Activated CD4-positive, alpha-beta memory T cell treated with anti-CD3 and anti-CD28 coated beads for 36 hours (primary cell): ENCODE measurements at regions not wholly inside any gene's neighbourhood (a gene's known extent, or its start where the extent isn't known, plus 50 kb on each side); places are given as distances from the start of the nearest gene placed in this dataset.

Experiments used
- CTCF ChIA-PET: fragments of 350-600 bp; sonication (Branson Sonifier 250); formaldehyde crosslinking; loops from one replicate; lab custom pipeline; 2021; ENCODE audit warnings: antibody characterized with exemption, inconsistent platforms; lab: Charles Lee
- POLR2A ChIA-PET: fragments of 350-600 bp; sonication (Branson Sonifier 250); formaldehyde crosslinking; loops from one replicate; lab custom pipeline; 2021; ENCODE audit warnings: antibody characterized with exemption; lab: Charles Lee
- DNase-seq: peaks from one replicate; pipeline ENCODE4 v3.0.0-alpha.2; 2020
- H3K27ac Mint-ChIP-seq: one replicate; pipeline ENCODE4 v1.8.0; 2021; ENCODE audit warnings: mixed read lengths
- H3K27me3 Mint-ChIP-seq: one replicate; pipeline ENCODE4 v1.8.0; 2021; ENCODE audit warnings: mixed read lengths
- H3K36me3 Mint-ChIP-seq: one replicate; pipeline ENCODE4 v1.8.0; 2021; ENCODE audit warnings: mixed read lengths
- H3K4me1 Mint-ChIP-seq: one replicate; pipeline ENCODE4 v1.8.0; 2021; ENCODE audit warnings: low read depth, mixed read lengths
- H3K4me3 Mint-ChIP-seq: one replicate; pipeline ENCODE4 v1.8.0; 2021; ENCODE audit warnings: mild to moderate bottlenecking, mixed read lengths
- H3K9me3 Mint-ChIP-seq: one replicate; pipeline ENCODE4 v1.8.0; 2021; ENCODE audit warnings: mixed read lengths
- intact Hi-C: fragments of 100-400 bp; cut with micrococcal nuclease; formaldehyde crosslinking; loops from one replicate; pipeline ENCODE4 v1.15.1; 2023

GRCh38 chr5:74413403-74414048 is 227.0 kb downstream of the ENC1 start:
- POLR2A ChIA-PET, result no interaction called here
- Mint-ChIP-seq H3K36me3 (no peaks in the 10 kb centered on the region), H3K9me3 (no peaks in the 10 kb centered on the region), H3K27ac (no peak overlapping the region), H3K4me1 (no peaks in the 10 kb centered on the region), H3K27me3 (peaks cover 13% of the 10 kb centered on the region), H3K4me3 (no peak overlapping the region)
- intact Hi-C loops, result no loop called here
- DNase-seq, result no peak
- CTCF ChIA-PET, result no interaction called here

- peaks cover 14% of the 10 kb centered on the region for H3K27me3 Mint-ChIP-seq
- H3K27ac Mint-ChIP-seq, result no peak overlapping the region
- ChIA-PET CTCF (no interaction called here), POLR2A (no interaction called here)
- DNase-seq, result no peak
- H3K4me1 Mint-ChIP-seq, result no peaks in the 10 kb centered on the region
- no peaks in the 10 kb centered on the region for H3K36me3 Mint-ChIP-seq
- intact Hi-C loops, result no loop called here
- H3K9me3 Mint-ChIP-seq, result no peaks in the 10 kb centered on the region
- H3K4me3 Mint-ChIP-seq, result no peak overlapping the region
These were observed 228.5 kb downstream of the ENC1 start for GRCh38 chr5:74412066-74412465.

GRCh38 chr5:74409712-74410111 is 230.8 kb downstream of the ENC1 start:
- H3K4me1 Mint-ChIP-seq, result no peaks in the 10 kb centered on the region
- intact Hi-C loops, result no loop called here
- DNase-seq, result no peak
- no peak overlapping the region for H3K27ac Mint-ChIP-seq
- CTCF ChIA-PET, result no interaction called here
- H3K4me3 Mint-ChIP-seq, result no peak overlapping the region
- H3K9me3 Mint-ChIP-seq, result no peaks in the 10 kb centered on the region
- no peaks in the 10 kb centered on the region for H3K36me3 Mint-ChIP-seq
- POLR2A ChIA-PET, result interaction anchor here (1.1 kb wide), 1 partner anchor 153 kb away, joined by 4 read pairs; no protein-coding TSS in a partner anchor
- peaks cover 12% of the 10 kb centered on the region for H3K27me3 Mint-ChIP-seq

- Mint-ChIP-seq H3K36me3 (no peaks in the 10 kb centered on the region), H3K27ac (no peak overlapping the region), H3K4me3 (no peak overlapping the region), H3K4me1 (no peaks in the 10 kb centered on the region), H3K9me3 (no peaks in the 10 kb centered on the region), H3K27me3 (peaks cover 10% of the 10 kb centered on the region)
- POLR2A ChIA-PET, result interaction anchor here (1.1 kb wide), 1 partner anchor 153 kb away, joined by 4 read pairs; no protein-coding TSS in a partner anchor
- intact Hi-C loops, result no loop called here
- CTCF ChIA-PET, result no interaction called here
- no peak for DNase-seq
These were observed 231.3 kb downstream of the ENC1 start for GRCh38 chr5:74409166-74409706.

- no peak for DNase-seq
- Mint-ChIP-seq H3K4me3 (no peak overlapping the region), H3K9me3 (no peaks in the 10 kb centered on the region), H3K27me3 (peaks cover 11% of the 10 kb centered on the region), H3K36me3 (no peaks in the 10 kb centered on the region), H3K4me1 (no peaks in the 10 kb centered on the region), H3K27ac (no peak overlapping the region)
- ChIA-PET POLR2A (no interaction called here), CTCF (no interaction called here)
- intact Hi-C loops, result no loop called here
These were observed 232.1 kb downstream of the ENC1 start for GRCh38 chr5:74408150-74409043.

- no peak overlapping the region for H3K27ac Mint-ChIP-seq
- ChIA-PET CTCF (interaction anchor here (0.5 kb wide), 1 partner anchor 9 kb away, joined by 3 read pairs; no protein-coding TSS in a partner anchor), POLR2A (no interaction called here)
- H3K9me3 Mint-ChIP-seq, result no peaks in the 10 kb centered on the region
- H3K36me3 Mint-ChIP-seq, result no peaks in the 10 kb centered on the region
- H3K4me1 Mint-ChIP-seq, result no peaks in the 10 kb centered on the region
- intact Hi-C loops, result no loop called here
- DNase-seq, result no peak
- peaks cover 11% of the 10 kb centered on the region for H3K27me3 Mint-ChIP-seq
- no peak overlapping the region for H3K4me3 Mint-ChIP-seq
These were observed 232.8 kb downstream of the ENC1 start for GRCh38 chr5:74407701-74408100.

GRCh38 chr5:74406844-74407243 is 233.7 kb downstream of the ENC1 start:
- Mint-ChIP-seq H3K27me3 (peaks cover 11% of the 10 kb centered on the region), H3K4me3 (no peak overlapping the region), H3K27ac (no peak overlapping the region), H3K36me3 (no peaks in the 10 kb centered on the region), H3K4me1 (no peaks in the 10 kb centered on the region), H3K9me3 (no peaks in the 10 kb centered on the region)
- intact Hi-C loops, result no loop called here
- POLR2A ChIA-PET, result no interaction called here
- no peak for DNase-seq
- CTCF ChIA-PET, result no interaction called here

- intact Hi-C loops, result no loop called here
- H3K9me3 Mint-ChIP-seq, result no peaks in the 10 kb centered on the region
- no peaks in the 10 kb centered on the region for H3K36me3 Mint-ChIP-seq
- H3K4me1 Mint-ChIP-seq, result no peaks in the 10 kb centered on the region
- no peak overlapping the region for H3K4me3 Mint-ChIP-seq
- peaks cover 11% of the 10 kb centered on the region for H3K27me3 Mint-ChIP-seq
- H3K27ac Mint-ChIP-seq, result no peak overlapping the region
- ChIA-PET POLR2A (no interaction called here), CTCF (interaction anchor here (1.1 kb wide), 1 partner anchor 11 kb away, joined by 3 read pairs; no protein-coding TSS in a partner anchor)
- no peak for DNase-seq
These were observed 234.9 kb downstream of the ENC1 start for GRCh38 chr5:74405593-74405992.

- intact Hi-C loops, result no loop called here
- CTCF ChIA-PET, result interaction anchor here (1.1 kb wide), 1 partner anchor 11 kb away, joined by 3 read pairs; no protein-coding TSS in a partner anchor
- Mint-ChIP-seq H3K4me1 (no peaks in the 10 kb centered on the region), H3K36me3 (no peaks in the 10 kb centered on the region), H3K27ac (no peak overlapping the region), H3K27me3 (peaks cover 11% of the 10 kb centered on the region), H3K9me3 (no peaks in the 10 kb centered on the region), H3K4me3 (no peak overlapping the region)
- DNase-seq, result no peak
- POLR2A ChIA-PET, result no interaction called here
These were observed 235.7 kb downstream of the ENC1 start for GRCh38 chr5:74404574-74405508.

- DNase-seq, result no peak
- CTCF ChIA-PET, result no interaction called here
- Mint-ChIP-seq H3K27me3 (peaks cover 7% of the 10 kb centered on the region), H3K9me3 (no peaks in the 10 kb centered on the region), H3K4me3 (no peak overlapping the region), H3K36me3 (no peaks in the 10 kb centered on the region), H3K4me1 (no peaks in the 10 kb centered on the region), H3K27ac (no peak overlapping the region)
- intact Hi-C loops, result no loop called here
- POLR2A ChIA-PET, result no interaction called here
These were observed 236.8 kb downstream of the ENC1 start for GRCh38 chr5:74403771-74404170.

GRCh38 chr5:74402553-74402952 is 238.0 kb downstream of the ENC1 start:
- Mint-ChIP-seq H3K4me1 (no peaks in the 10 kb centered on the region), H3K9me3 (no peaks in the 10 kb centered on the region), H3K27ac (no peak overlapping the region), H3K4me3 (no peak overlapping the region), H3K27me3 (peaks cover 4% of the 10 kb centered on the region), H3K36me3 (no peaks in the 10 kb centered on the region)
- POLR2A ChIA-PET, result no interaction called here
- intact Hi-C loops, result no loop called here
- DNase-seq, result no peak
- CTCF ChIA-PET, result no interaction called here
